H9 (cell line): ENCODE measurements at regions not wholly inside any gene's neighbourhood (a gene's known extent, or its start where the extent isn't known, plus 50 kb on each side); places are given as distances from the start of the nearest gene placed in this dataset.

Experiments used
- DNase-seq: peaks from one replicate; pipeline ENCODE4 v3.0.0-alpha.2; 2017
- H2AFZ ChIP-seq: one replicate; pipeline ENCODE4 v1.6.1; 2013; ENCODE audit warnings: mild to moderate bottlenecking, low read length, control low read depth, moderate library complexity
- H2AK5ac ChIP-seq: 2 replicates; pipeline ENCODE4 v1.6.1; 2013; ENCODE audit warnings: low read length, control low read depth, mixed read lengths; ENCODE audit not compliant: insufficient read length
- H2BK120ac ChIP-seq: one replicate; pipeline ENCODE4 v1.6.1; 2013; ENCODE audit warnings: low read depth, mild to moderate bottlenecking, low read length, control low read depth, inconsistent platforms; ENCODE audit not compliant: poor library complexity, severe bottlenecking
- H2BK12ac ChIP-seq: 2 replicates; pipeline ENCODE4 v1.6.1; 2013; ENCODE audit warnings: low read length, control low read depth, mixed read lengths, low read depth; ENCODE audit not compliant: insufficient read length
- H2BK15ac ChIP-seq: 2 replicates; pipeline ENCODE4 v1.6.1; 2013; ENCODE audit warnings: low read depth, low read length, control low read depth
- H2BK20ac ChIP-seq: one replicate; pipeline ENCODE4 v1.6.1; 2013; ENCODE audit warnings: low read depth, mild to moderate bottlenecking, low read length, control low read depth, inconsistent platforms; ENCODE audit not compliant: poor library complexity, severe bottlenecking
- H2BK5ac ChIP-seq: 2 replicates; pipeline ENCODE4 v1.6.1; 2013; ENCODE audit warnings: low read length, control low read depth, mixed read lengths; ENCODE audit not compliant: insufficient read length
- H3K14ac ChIP-seq: 2 replicates; pipeline ENCODE4 v1.6.1; 2013; ENCODE audit warnings: low read length, control low read depth; ENCODE audit not compliant: insufficient read depth
- H3K18ac ChIP-seq: 2 replicates; pipeline ENCODE4 v1.6.1; 2013; ENCODE audit warnings: low read depth, mild to moderate bottlenecking, mixed read lengths, low read length, control low read depth; ENCODE audit not compliant: insufficient read length
- H3K23ac ChIP-seq: 2 replicates; pipeline ENCODE4 v1.6.1; 2013; ENCODE audit warnings: low read length, control low read depth, mixed read lengths, low read depth; ENCODE audit not compliant: insufficient read length
- H3K23me2 ChIP-seq: 2 replicates; pipeline ENCODE4 v1.6.1; 2013; ENCODE audit warnings: low read depth, mild to moderate bottlenecking, mixed read lengths, low read length, control low read depth; ENCODE audit not compliant: insufficient read length, poor library complexity, severe bottlenecking
- H3K27ac ChIP-seq: 2 replicates; pipeline ENCODE4 v1.5.1; 2013; ENCODE audit warnings: low read length, control low read depth, mixed read lengths, low read depth; ENCODE audit not compliant: insufficient read length
- H3K27me3 ChIP-seq: 2 replicates; pipeline ENCODE4 v1.6.1; 2013; ENCODE audit warnings: low read length, control low read depth, inconsistent platforms; ENCODE audit not compliant: insufficient read depth
- H3K4ac ChIP-seq: 2 replicates; pipeline ENCODE4 v1.6.1; 2013; ENCODE audit warnings: low read depth, mild to moderate bottlenecking, control low read depth, inconsistent platforms, low read length, moderate library complexity
- H3K4me1 ChIP-seq: 2 replicates; pipeline ENCODE4 v1.6.1; 2013; ENCODE audit warnings: low read length, control low read depth, inconsistent platforms; ENCODE audit not compliant: insufficient read depth
- H3K4me2 ChIP-seq: 2 replicates; pipeline ENCODE4 v1.6.1; 2013; ENCODE audit warnings: low read length, control low read depth, mixed read lengths; ENCODE audit not compliant: insufficient read length, insufficient read depth
- H3K56ac ChIP-seq: 2 replicates; pipeline ENCODE4 v1.6.1; 2013; ENCODE audit warnings: low read depth, mild to moderate bottlenecking, mixed read lengths, low read length, control low read depth; ENCODE audit not compliant: insufficient read length
- H3K79me1 ChIP-seq: 2 replicates; pipeline ENCODE4 v1.6.1; 2013; ENCODE audit warnings: low read depth, mild to moderate bottlenecking, moderate library complexity, low read length, control low read depth, inconsistent platforms; ENCODE audit not compliant: insufficient read depth, poor library complexity, severe bottlenecking
- H3K79me2 ChIP-seq: 2 replicates; pipeline ENCODE4 v1.6.1; 2013; ENCODE audit warnings: low read length, control low read depth, inconsistent platforms; ENCODE audit not compliant: insufficient read depth
- H3K9ac ChIP-seq: 2 replicates; pipeline ENCODE4 v1.6.1; 2013; ENCODE audit warnings: low read length, control low read depth, mixed read lengths; ENCODE audit not compliant: insufficient read length; ENCODE audit errors: extremely low read depth
- H3K9me3 ChIP-seq: one replicate; pipeline ENCODE4 v1.6.1; 2013; ENCODE audit warnings: low read depth, low read length, inconsistent platforms; ENCODE audit not compliant: control insufficient read depth
- H3T11ph ChIP-seq: one replicate; pipeline ENCODE4 v1.6.1; 2013; ENCODE audit warnings: mild to moderate bottlenecking, low read length, control low read depth, inconsistent platforms
- H4K20me1 ChIP-seq: one replicate; pipeline ENCODE4 v1.6.1; 2013; ENCODE audit not compliant: control insufficient read depth, insufficient read length, insufficient read depth
- H4K5ac ChIP-seq: 2 replicates; pipeline ENCODE4 v1.6.1; 2013; ENCODE audit warnings: low read depth, mild to moderate bottlenecking, mixed read lengths, low read length, control low read depth; ENCODE audit not compliant: insufficient read length
- H4K8ac ChIP-seq: replicated peaks from 2 replicates; pipeline ENCODE4 v1.6.1; 2013; ENCODE audit warnings: low read length, control low read depth, mixed read lengths, low read depth; ENCODE audit not compliant: insufficient read length
- H4K91ac ChIP-seq: 2 replicates; pipeline ENCODE4 v1.6.1; 2013; ENCODE audit warnings: low read depth, mild to moderate bottlenecking, moderate library complexity, mixed read lengths, low read length, control low read depth; ENCODE audit not compliant: insufficient read length
- H3K27ac Mint-ChIP-seq, 3 experiments: 2 replicates in 2 of 3; 3 replicates in 1 of 3; pipeline ENCODE4 v1.8.0; 2020 to 2021; ENCODE audit warnings: mixed read lengths in 3 of 3, mild to moderate bottlenecking in 1 of 3, moderate library complexity in 1 of 3
- H3K27me3 Mint-ChIP-seq: 2 replicates; pipeline ENCODE4 v1.8.0; 2021; ENCODE audit warnings: low read depth, mild to moderate bottlenecking, moderate library complexity, mixed read lengths
- H3K36me3 Mint-ChIP-seq, 3 experiments: 2 replicates in 2 of 3; 3 replicates in 1 of 3; pipeline ENCODE4 v1.8.0; 2020 to 2021; ENCODE audit warnings: low read depth in 3 of 3, mixed read lengths in 3 of 3; ENCODE audit not compliant: insufficient read depth in 1 of 3
- H3K4me1 Mint-ChIP-seq, 2 experiments: 2 replicates each; pipeline ENCODE4 v1.8.0; 2020; ENCODE audit warnings: mixed read lengths in 2 of 2
- H3K4me3 Mint-ChIP-seq, 2 experiments: 2 replicates in 1 of 2; 3 replicates in 1 of 2; pipeline ENCODE4 v1.8.0; 2020 to 2021; ENCODE audit warnings: mild to moderate bottlenecking in 2 of 2, mixed read lengths in 2 of 2, moderate library complexity in 1 of 2
- H3K9me3 Mint-ChIP-seq, 2 experiments: 2 replicates in 1 of 2; 3 replicates in 1 of 2; pipeline ENCODE4 v1.8.0; 2020; ENCODE audit warnings: mild to moderate bottlenecking in 2 of 2, mixed read lengths in 2 of 2, moderate library complexity in 1 of 2
- WGBS: extraction: QIAGEN DNeasy Blood & Tissue Kit; methylation state at CpG from one replicate; pipeline ENCODE4 v1.1.7; 2013; ENCODE audit warnings: missing lambda C conversion rate, low lambda C conversion rate, mixed read lengths; ENCODE audit not compliant: insufficient read length; ENCODE audit errors: extremely low coverage; 5-methylcytosine and 5-hydroxymethylcytosine counted together
- TF ChIP-seq, protein P1 (sequence below): fragments of 200-600 bp; sonication (generic); conservative IDR thresholded peaks from 3 replicates; pipeline ENCODE4 v1.8.0; 2021; ENCODE audit warnings: antibody characterized with exemption, mild to moderate bottlenecking

DNA sequence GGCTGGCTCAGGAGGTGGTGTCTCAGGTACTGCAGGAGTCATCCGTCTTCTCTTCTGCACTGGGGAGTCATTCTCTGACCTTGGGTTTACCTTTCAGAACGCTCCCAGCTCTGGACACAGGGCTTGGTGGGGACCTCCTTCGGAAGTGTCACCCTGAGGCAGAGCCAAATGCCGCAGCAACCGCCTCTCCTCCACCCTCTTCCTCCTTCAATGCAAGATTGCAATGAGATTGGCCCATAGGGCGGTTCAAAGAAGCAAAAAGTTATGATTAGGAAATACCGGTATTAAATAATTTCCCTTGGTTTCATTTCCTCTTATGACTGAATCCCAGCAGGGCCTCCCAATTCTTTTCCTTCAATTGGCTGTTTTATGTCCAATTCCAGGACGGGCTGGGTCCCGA is 178.8 kb downstream of the ACKR3 start:
- Histone ChIP-seq H2BK5ac (no peak overlapping the region), H3K4me2 (no peak overlapping the region), H3K56ac (no peak overlapping the region), H2AFZ (no peak overlapping the region), H3K9ac (no peak overlapping the region), H3K9me3 (no peaks in the 10 kb centered on the region), H4K91ac (no peak overlapping the region), H2BK20ac (no peak overlapping the region), H3K4me1 (no peaks in the 10 kb centered on the region), H3K4ac (no peak overlapping the region), H3K23me2 (no peaks in the 10 kb centered on the region), H3K23ac (no peak overlapping the region), H2BK12ac (no peak overlapping the region), H3K79me1 (no peaks in the 10 kb centered on the region), H3K14ac (no peak overlapping the region), H2BK15ac (no peak overlapping the region), H3T11ph (no peak overlapping the region), H2BK120ac (no peak overlapping the region), H3K79me2 (no peaks in the 10 kb centered on the region), H4K5ac (no peak overlapping the region), H3K18ac (no peak overlapping the region), H4K20me1 (no peaks in the 10 kb centered on the region), H4K8ac (no peak overlapping the region), H3K27me3 (no peaks in the 10 kb centered on the region), H3K27ac (no peak overlapping the region), H2AK5ac (no peak overlapping the region)
- H3K27ac Mint-ChIP-seq: no peak overlapping the region
- TF ChIP-seq, protein P1, sequence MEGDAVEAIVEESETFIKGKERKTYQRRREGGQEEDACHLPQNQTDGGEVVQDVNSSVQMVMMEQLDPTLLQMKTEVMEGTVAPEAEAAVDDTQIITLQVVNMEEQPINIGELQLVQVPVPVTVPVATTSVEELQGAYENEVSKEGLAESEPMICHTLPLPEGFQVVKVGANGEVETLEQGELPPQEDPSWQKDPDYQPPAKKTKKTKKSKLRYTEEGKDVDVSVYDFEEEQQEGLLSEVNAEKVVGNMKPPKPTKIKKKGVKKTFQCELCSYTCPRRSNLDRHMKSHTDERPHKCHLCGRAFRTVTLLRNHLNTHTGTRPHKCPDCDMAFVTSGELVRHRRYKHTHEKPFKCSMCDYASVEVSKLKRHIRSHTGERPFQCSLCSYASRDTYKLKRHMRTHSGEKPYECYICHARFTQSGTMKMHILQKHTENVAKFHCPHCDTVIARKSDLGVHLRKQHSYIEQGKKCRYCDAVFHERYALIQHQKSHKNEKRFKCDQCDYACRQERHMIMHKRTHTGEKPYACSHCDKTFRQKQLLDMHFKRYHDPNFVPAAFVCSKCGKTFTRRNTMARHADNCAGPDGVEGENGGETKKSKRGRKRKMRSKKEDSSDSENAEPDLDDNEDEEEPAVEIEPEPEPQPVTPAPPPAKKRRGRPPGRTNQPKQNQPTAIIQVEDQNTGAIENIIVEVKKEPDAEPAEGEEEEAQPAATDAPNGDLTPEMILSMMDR: no peak
- H3K36me3 Mint-ChIP-seq: no peaks in the 10 kb centered on the region; a peak in 2 of 7 replicates
- no peak for DNase-seq
- no CpG with 5 or more reads among the region's 9 CpGs for WGBS
- peaks cover 4% of the 10 kb centered on the region for H3K27me3 Mint-ChIP-seq
- H3K4me3 Mint-ChIP-seq: no peak overlapping the region
- H3K9me3 Mint-ChIP-seq: peaks cover 0 to 3% of the 10 kb centered on the region in 2 experiments; a peak in 1 of 5 replicates
- peaks cover 32 to 46% of the 10 kb centered on the region in 2 experiments for H3K4me1 Mint-ChIP-seq
